IMR-90 (cell line): ENCODE measurements at regions not wholly inside any gene's neighbourhood (a gene's known extent, or its start where the extent isn't known, plus 50 kb on each side); places are given as distances from the start of the nearest gene placed in this dataset.

Experiments used
- ATAC-seq: fragments of 200-7000 bp; cut with Tn5 transposase; 2 replicates; pipeline ENCODE4 v1.9.1; 2020; ENCODE audit warnings: low read depth, mild to moderate bottlenecking, moderate library complexity
- BruUV-seq: library from RNA; stranded (reverse); fragments of 400-500 nt; replicated peaks from 2 replicates; lab custom pipeline; 2021; lab: Mats Ljungman, UMichigan
- CTCF ChIA-PET: fragments of 300-600 bp; formaldehyde crosslinking; extraction: SDS; loops from one replicate; lab custom pipeline; 2021; ENCODE audit warnings: antibody characterized with exemption; lab: Yijun Ruan, JAX
- POLR2A ChIA-PET: fragments of 300-600 bp; sonication (Branson Sonifier 250); formaldehyde crosslinking; loops from one replicate; lab custom pipeline; 2022; ENCODE audit warnings: antibody characterized with exemption; ENCODE audit not compliant: unreplicated experiment; lab: Charles Lee
- DNase-seq: peaks from one replicate; pipeline ENCODE4 v3.0.0; 2013
- H2AFZ ChIP-seq: replicated peaks from 2 replicates; pipeline ENCODE3; 2013; ENCODE audit warnings: low read length, mild to moderate bottlenecking; ENCODE audit not compliant: poor library complexity
- H2AK5ac ChIP-seq: 2 replicates; pipeline ENCODE4 v1.6.1; 2013; ENCODE audit warnings: low read depth, low read length, inconsistent platforms
- H2AK9ac ChIP-seq: replicated peaks from 2 replicates; pipeline ENCODE3; 2013; ENCODE audit warnings: mild to moderate bottlenecking, low read depth, low read length, moderate library complexity; ENCODE audit not compliant: poor library complexity
- H2BK120ac ChIP-seq: 2 replicates; pipeline ENCODE4 v1.6.1; 2013; ENCODE audit warnings: low read depth, low read length, inconsistent platforms
- H2BK15ac ChIP-seq: 3 replicates; pipeline ENCODE4 v1.6.1; 2013; ENCODE audit warnings: low read depth, low read length, inconsistent platforms
- H2BK20ac ChIP-seq: 2 replicates; pipeline ENCODE4 v1.6.1; 2013; ENCODE audit warnings: low read depth, mild to moderate bottlenecking, inconsistent platforms, low read length, moderate library complexity
- H2BK5ac ChIP-seq: 2 replicates; pipeline ENCODE4 v1.6.1; 2013; ENCODE audit warnings: mild to moderate bottlenecking, low read depth, low read length, inconsistent platforms; ENCODE audit not compliant: poor library complexity, severe bottlenecking
- H3K14ac ChIP-seq: replicated peaks from 2 replicates; pipeline ENCODE4 v1.6.1; 2013; ENCODE audit warnings: low read depth, low read length, inconsistent platforms
- H3K18ac ChIP-seq: 2 replicates; pipeline ENCODE4 v1.6.1; 2013; ENCODE audit warnings: low read depth, low read length, control low read depth
- H3K23ac ChIP-seq: 2 replicates; pipeline ENCODE4 v1.6.1; 2013; ENCODE audit warnings: low read depth, low read length, inconsistent platforms
- H3K27ac ChIP-seq: 2 replicates; pipeline ENCODE4 v1.5.1; 2013; ENCODE audit warnings: mild to moderate bottlenecking, control low read depth, low read length; ENCODE audit not compliant: insufficient read depth
- H3K27me3 ChIP-seq: 2 replicates; pipeline ENCODE4 v1.6.1; 2013; ENCODE audit warnings: low read length; ENCODE audit not compliant: control insufficient read depth, insufficient read depth
- H3K36me3 ChIP-seq: 2 replicates; pipeline ENCODE4 v1.6.1; 2013; ENCODE audit warnings: low read length, mixed read lengths; ENCODE audit not compliant: control insufficient read depth, insufficient read depth
- H3K4ac ChIP-seq: 2 replicates; pipeline ENCODE4 v1.6.1; 2013; ENCODE audit warnings: low read depth, low read length, inconsistent platforms
- H3K4me1 ChIP-seq: 2 replicates; pipeline ENCODE4 v1.6.1; 2013; ENCODE audit warnings: low read length, mixed read lengths; ENCODE audit not compliant: control insufficient read depth, insufficient read depth
- H3K4me2 ChIP-seq: 2 replicates; pipeline ENCODE4 v1.6.1; 2013; ENCODE audit warnings: low read depth, mild to moderate bottlenecking, control low read depth, low read length, moderate library complexity
- H3K4me3 ChIP-seq: 2 replicates; pipeline ENCODE4 v1.5.1; 2013; ENCODE audit warnings: low read depth, mild to moderate bottlenecking, control low read depth, low read length, moderate library complexity; ENCODE audit not compliant: insufficient read depth
- H3K56ac ChIP-seq: 2 replicates; pipeline ENCODE4 v1.6.1; 2013; ENCODE audit warnings: low read length, inconsistent platforms; ENCODE audit not compliant: insufficient read depth; ENCODE audit errors: extremely low read depth
- H3K79me1 ChIP-seq, 2 experiments: 2 replicates each; pipeline ENCODE4 v1.6.1; 2013; ENCODE audit warnings: low read length in 2 of 2, inconsistent platforms in 1 of 2, low read depth in 1 of 2
- H3K9ac ChIP-seq: 2 replicates; pipeline ENCODE4 v1.6.1; 2013; ENCODE audit warnings: low read depth, low read length, control low read depth
- H3K9me1 ChIP-seq: 2 replicates; pipeline ENCODE4 v1.6.1; 2013; ENCODE audit warnings: low read length, inconsistent platforms; ENCODE audit not compliant: insufficient read depth
- H3K9me3 ChIP-seq: 2 replicates; pipeline ENCODE4 v1.6.1; 2013; ENCODE audit warnings: low read length; ENCODE audit not compliant: control insufficient read depth, insufficient read depth
- H4K20me1 ChIP-seq: 2 replicates; pipeline ENCODE4 v1.6.1; 2013; ENCODE audit warnings: low read length, inconsistent platforms; ENCODE audit not compliant: insufficient read depth
- H4K5ac ChIP-seq: 2 replicates; pipeline ENCODE4 v1.6.1; 2013; ENCODE audit warnings: mild to moderate bottlenecking, low read depth, low read length, control low read depth
- H4K8ac ChIP-seq, 2 experiments: 2 replicates each; pipeline ENCODE4 v1.6.1; 2013; ENCODE audit warnings: low read depth in 2 of 2, low read length in 2 of 2, control low read depth in 1 of 2, inconsistent platforms in 1 of 2
- H4K91ac ChIP-seq: 2 replicates; pipeline ENCODE4 v1.6.1; 2013; ENCODE audit warnings: low read depth, low read length, inconsistent platforms; ENCODE audit not compliant: insufficient read depth
- BHLHE40 ChIP-seq: fragments of 150-350 bp; IDR thresholded peaks from 2 replicates; pipeline ENCODE4 v1.6.1; 2016; ENCODE audit warnings: mild to moderate bottlenecking, low read depth, low read length
- CHD1 ChIP-seq: IDR thresholded peaks from 2 replicates; pipeline ENCODE4 v1.6.1; 2012; ENCODE audit warnings: low read depth, low read length, improper control_type of control experiment
- FOS ChIP-seq: fragments of 150-350 bp; IDR thresholded peaks from 2 replicates; pipeline ENCODE4 v1.6.1; 2016; ENCODE audit warnings: low read depth, low read length
- MAFK ChIP-seq: IDR thresholded peaks from 2 replicates; pipeline ENCODE4 v1.6.1; 2012; ENCODE audit warnings: low read depth, low read length, improper control_type of control experiment
- MAZ ChIP-seq: IDR thresholded peaks from 2 replicates; pipeline ENCODE4 v1.6.1; 2012; ENCODE audit warnings: low read depth, mild to moderate bottlenecking, low read length, improper control_type of control experiment, moderate library complexity, borderline replicate concordance
- NFE2L2 ChIP-seq: fragments of 150-350 bp; IDR thresholded peaks from 2 replicates; pipeline ENCODE4 v1.6.1; 2016; ENCODE audit warnings: low read depth, mild to moderate bottlenecking, low read length
- POLR2A ChIP-seq: IDR thresholded peaks from 2 replicates; pipeline ENCODE4 v1.6.1; 2012; ENCODE audit warnings: mild to moderate bottlenecking, low read depth, low read length
- RAD21 ChIP-seq: IDR thresholded peaks from 2 replicates; pipeline ENCODE4 v1.6.1; 2012; ENCODE audit warnings: low read length, improper control_type of control experiment
- RCOR1 ChIP-seq: IDR thresholded peaks from 2 replicates; pipeline ENCODE4 v1.6.1; 2012; ENCODE audit warnings: mild to moderate bottlenecking, low read length, improper control_type of control experiment; ENCODE audit not compliant: insufficient replicate concordance
- RFX5 ChIP-seq: IDR thresholded peaks from 2 replicates; pipeline ENCODE4 v1.8.0; 2012; ENCODE audit warnings: low read depth, mild to moderate bottlenecking, low read length, moderate library complexity
- SMC3 ChIP-seq: fragments of 150-350 bp; IDR thresholded peaks from 2 replicates; pipeline ENCODE4 v1.6.1; 2016; ENCODE audit warnings: low read depth, mild to moderate bottlenecking, antibody characterized with exemption, low read length, moderate library complexity
- WGBS, 2 experiments: methylation state at CpG; one replicate each; pipeline versions ENCODE4 v1.1.5 to v1.1.7; 2013; ENCODE audit warnings: missing lambda C conversion rate in 2 of 2; ENCODE audit not compliant: insufficient read length in 1 of 2; ENCODE audit errors: extremely low coverage in 2 of 2; 5-methylcytosine and 5-hydroxymethylcytosine counted together
- dilution Hi-C: fragments of 300-500 bp; cut with HindIII; formaldehyde crosslinking; loops from one replicate; pipeline ENCODE4 v1.14.3; 2018; ENCODE audit warnings: low sequenced_read_pairs; ENCODE audit not compliant: unreplicated experiment
- in situ Hi-C: fragments of 300-500 bp; cut with MboI; formaldehyde crosslinking; loops from 3 replicates; pipeline ENCODE4 v1.14.3; 2019; ENCODE audit warnings: low sequenced_read_pairs, inconsistent platforms, mixed read lengths
- intact Hi-C: fragments of 100-400 bp; cut with micrococcal nuclease; formaldehyde crosslinking; loops from 2 replicates; pipeline ENCODE4 v1.10.0; 2022
- TF ChIP-seq, protein P1 (sequence below): fragments of 150-350 bp; IDR thresholded peaks from 2 replicates; pipeline ENCODE4 v1.6.1; 2017; ENCODE audit warnings: mild to moderate bottlenecking, antibody characterized with exemption, low read length, low read depth

DNA sequence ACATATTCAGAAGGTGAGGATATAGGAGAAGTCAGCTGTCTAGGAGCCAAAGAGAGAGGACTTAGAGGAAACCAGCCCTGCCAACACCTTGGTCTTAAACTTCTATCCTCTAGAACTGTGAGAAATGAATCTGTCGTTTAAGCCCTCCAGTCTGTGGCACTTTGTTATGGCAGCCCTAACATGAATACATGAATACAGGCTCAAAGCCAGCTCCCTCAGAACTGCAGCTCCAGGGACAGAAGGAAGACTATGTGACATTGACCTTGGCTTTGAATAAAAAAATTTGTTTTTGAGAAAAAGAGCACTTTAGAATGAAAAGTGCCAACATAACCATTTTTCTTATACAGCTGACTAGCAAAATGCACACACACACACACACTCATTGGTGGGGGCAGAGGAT, 110.9 kb upstream of the ATP2B2 start:
- no peak overlapping the region for H4K5ac ChIP-seq
- no peak overlapping the region for H2AK9ac ChIP-seq
- no peak overlapping the region for H3K23ac ChIP-seq
- no peaks in the 10 kb centered on the region for H3K9me1 ChIP-seq
- ChIA-PET CTCF (no interaction called here), POLR2A (no interaction called here)
- no peak for TF ChIP-seq POLR2A
- no peak for TF ChIP-seq RAD21
- TF ChIP-seq MAFK = no peak
- TF ChIP-seq RFX5 = no peak
- no peak for TF ChIP-seq FOS
- no peak for TF ChIP-seq BHLHE40
- no peak for TF ChIP-seq CHD1
- no peak for TF ChIP-seq SMC3
- TF ChIP-seq, protein P1, sequence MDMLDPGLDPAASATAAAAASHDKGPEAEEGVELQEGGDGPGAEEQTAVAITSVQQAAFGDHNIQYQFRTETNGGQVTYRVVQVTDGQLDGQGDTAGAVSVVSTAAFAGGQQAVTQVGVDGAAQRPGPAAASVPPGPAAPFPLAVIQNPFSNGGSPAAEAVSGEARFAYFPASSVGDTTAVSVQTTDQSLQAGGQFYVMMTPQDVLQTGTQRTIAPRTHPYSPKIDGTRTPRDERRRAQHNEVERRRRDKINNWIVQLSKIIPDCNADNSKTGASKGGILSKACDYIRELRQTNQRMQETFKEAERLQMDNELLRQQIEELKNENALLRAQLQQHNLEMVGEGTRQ = no peak
- no peak for TF ChIP-seq MAZ
- no peak for TF ChIP-seq NFE2L2
- no peak for TF ChIP-seq RCOR1
- ATAC-seq (no peak), DNase-seq (no peak)
- H4K91ac ChIP-seq = no peak overlapping the region
- H2AFZ ChIP-seq = no peak overlapping the region
- H3K4ac ChIP-seq = no peak overlapping the region
- in situ Hi-C loops = no loop called here
- H2BK5ac ChIP-seq = no peak overlapping the region
- no peak overlapping the region for H3K56ac ChIP-seq
- intact Hi-C loops = no loop called here
- H3K9ac ChIP-seq = no peak overlapping the region
- H3K14ac ChIP-seq = no peak overlapping the region
- H2AK5ac ChIP-seq = no peak overlapping the region
- H4K20me1 ChIP-seq = no peaks in the 10 kb centered on the region
- no peak overlapping the region for H2BK20ac ChIP-seq
- no peak overlapping the region for H3K4me2 ChIP-seq
- no peaks in the 10 kb centered on the region for H3K4me1 ChIP-seq
- no peak overlapping the region for H2BK120ac ChIP-seq
- peaks cover 3% of the 10 kb centered on the region; the same call in 1 of the 2 replicates for H3K9me3 ChIP-seq
- no peak overlapping the region for H3K18ac ChIP-seq
- H3K4me3 ChIP-seq = no peak overlapping the region
- H3K27me3 ChIP-seq = peaks cover 7% of the 10 kb centered on the region; the same call in 1 of the 2 replicates
- H4K8ac ChIP-seq = no peak overlapping the region
- H2BK15ac ChIP-seq = no peak overlapping the region
- no TSS peak for BruUV-seq
- no peaks in the 10 kb centered on the region for H3K79me1 ChIP-seq
- H3K27ac ChIP-seq = no peak overlapping the region
- no peaks in the 10 kb centered on the region for H3K36me3 ChIP-seq
- dilution Hi-C loops = no loop called here
- WGBS, 2 experiments = no CpG with 5 or more reads among the region's 1 CpG
